Thyroid gland (tissue), 4 donors: ENCODE measurements at regions not wholly inside any gene's neighbourhood (a gene's known extent, or its start where the extent isn't known, plus 50 kb on each side); places are given as distances from the start of the nearest gene placed in this dataset.
"Not testable (repeated sequence)": the region's sequence is repeated elsewhere in the genome, so short reads cannot be mapped to it uniquely, and the experiment has no call there.

Experiments
- DNase-seq, 2 donors: peaks; one replicate each; pipeline ENCODE4 v3.0.0-alpha.2; 2019
- H3K27ac ChIP-seq, 3 donors: fragments of 200-600 bp; sonication (generic); 1 replicate in 2 of 3; 2 replicates in 1 of 3; pipeline ENCODE4 v1.5.1; 2016 to 2019; ENCODE audit warnings: mild to moderate bottlenecking in 1 of 3, moderate library complexity in 1 of 3
- H3K27me3 ChIP-seq: fragments of 200-600 bp; sonication (generic); one replicate; pipeline ENCODE4 v1.5.1; 2019
- H3K36me3 ChIP-seq, 2 donors: fragments of 200-600 bp; sonication (generic); one replicate each; pipeline ENCODE4 v1.5.1; 2016 to 2019
- H3K4me1 ChIP-seq, 2 donors: fragments of 200-600 bp; sonication (generic); one replicate each; pipeline ENCODE4 v1.5.1; 2017 to 2019
- H3K4me3 ChIP-seq, 3 donors: fragments of 200-600 bp; sonication (generic); replicated peaks in 1 of 3; 1 replicate in 2 of 3; 2 replicates in 1 of 3; pipeline ENCODE4 v1.5.1; 2016; ENCODE audit warnings: mild to moderate bottlenecking in 1 of 3
- H3K9me3 ChIP-seq: fragments of 200-600 bp; sonication (generic); one replicate; pipeline ENCODE4 v1.5.1; 2017
- POLR2A ChIP-seq, 2 donors: fragments of 450-650 bp; IDR thresholded peaks; one replicate each; pipeline ENCODE4 v1.6.1; 2017; ENCODE audit warnings: antibody characterized with exemption in 2 of 2, mild to moderate bottlenecking in 2 of 2, moderate library complexity in 1 of 2
- WGBS, 2 donors: methylation state at CpG; one replicate each; pipeline ENCODE4 v1.1.5; 2017; 5-methylcytosine and 5-hydroxymethylcytosine counted together
- intact Hi-C: fragments of 100-400 bp; cut with DNase I; formaldehyde crosslinking; loops from one replicate; pipeline ENCODE4 v1.15.1; 2023
- TF ChIP-seq, protein P1 (sequence below), 6 experiments: fragments of 200-600 bp in 3 of 6; fragments of 450-650 bp in 3 of 6; sonication (generic) in 3 of 6; IDR thresholded peaks; one replicate each; pipeline ENCODE4 v1.5.1; 2016 to 2019; ENCODE audit warnings: antibody characterized with exemption in 6 of 6, mild to moderate bottlenecking in 2 of 6, inconsistent platforms in 1 of 6, moderate library complexity in 1 of 6

- no peak for TF ChIP-seq POLR2A (IDR thresholded peaks at IDR 0.05)
- TF ChIP-seq, protein P1, sequence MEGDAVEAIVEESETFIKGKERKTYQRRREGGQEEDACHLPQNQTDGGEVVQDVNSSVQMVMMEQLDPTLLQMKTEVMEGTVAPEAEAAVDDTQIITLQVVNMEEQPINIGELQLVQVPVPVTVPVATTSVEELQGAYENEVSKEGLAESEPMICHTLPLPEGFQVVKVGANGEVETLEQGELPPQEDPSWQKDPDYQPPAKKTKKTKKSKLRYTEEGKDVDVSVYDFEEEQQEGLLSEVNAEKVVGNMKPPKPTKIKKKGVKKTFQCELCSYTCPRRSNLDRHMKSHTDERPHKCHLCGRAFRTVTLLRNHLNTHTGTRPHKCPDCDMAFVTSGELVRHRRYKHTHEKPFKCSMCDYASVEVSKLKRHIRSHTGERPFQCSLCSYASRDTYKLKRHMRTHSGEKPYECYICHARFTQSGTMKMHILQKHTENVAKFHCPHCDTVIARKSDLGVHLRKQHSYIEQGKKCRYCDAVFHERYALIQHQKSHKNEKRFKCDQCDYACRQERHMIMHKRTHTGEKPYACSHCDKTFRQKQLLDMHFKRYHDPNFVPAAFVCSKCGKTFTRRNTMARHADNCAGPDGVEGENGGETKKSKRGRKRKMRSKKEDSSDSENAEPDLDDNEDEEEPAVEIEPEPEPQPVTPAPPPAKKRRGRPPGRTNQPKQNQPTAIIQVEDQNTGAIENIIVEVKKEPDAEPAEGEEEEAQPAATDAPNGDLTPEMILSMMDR (IDR thresholded peaks at IDR 0.05) = no peak
- Histone ChIP-seq H3K4me3 (no peak overlapping the region), H3K9me3 (no peaks in the 10 kb centered on the region), H3K4me1 (peaks cover 0 to 6% of the 10 kb centered on the region in 2 donors), H3K36me3 (no peaks in the 10 kb centered on the region), H3K27me3 (no peaks in the 10 kb centered on the region), H3K27ac (no peak overlapping the region)
- intact Hi-C loops = no loop called here
- no peak for DNase-seq
- WGBS, 2 donors = 40 to 50% methylated on average over 3 of the region's 3 CpGs
These were observed 174.5 kb upstream of the MXRA5 start for GRCh38 chrX:3520982-3521381.

DNA sequence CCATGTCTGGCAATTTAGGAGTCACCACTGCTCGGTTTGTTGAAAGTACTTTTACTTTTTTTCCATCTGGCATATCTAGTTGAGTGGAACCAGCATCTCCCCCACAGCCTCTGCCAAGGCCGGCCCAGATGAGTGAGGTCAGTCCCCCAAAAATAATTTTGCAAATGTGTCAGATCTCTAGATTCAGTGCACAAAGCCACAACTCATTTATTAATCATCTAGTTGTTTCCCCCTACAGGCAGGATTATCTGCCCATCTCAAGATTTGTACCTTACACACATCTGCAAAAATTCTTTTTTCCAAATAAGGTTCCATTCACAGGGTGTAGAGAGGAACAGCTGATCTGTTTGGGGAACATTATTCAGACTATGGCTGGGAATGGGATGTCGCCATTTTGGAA is 174.0 kb upstream of the MXRA5 start:
- 76 to 94% methylated on average over 3 of the region's 3 CpGs for WGBS, 2 donors
- H3K9me3 ChIP-seq = no peaks in the 10 kb centered on the region
- intact Hi-C loops = no loop called here

GRCh38 chrX:3519384-3519783 is 172.9 kb upstream of the MXRA5 start:
- H3K36me3 ChIP-seq, DNase-seq, intact Hi-C loops, H3K27me3 ChIP-seq, H3K9me3 ChIP-seq, H3K27ac ChIP-seq, H3K4me3 ChIP-seq, H3K4me1 ChIP-seq: not testable (repeated sequence)
- WGBS, 2 donors = 91 to 94% methylated on average over 7 to 8 of the region's 8 CpGs

More for the DNA sequence above, 174.0 kb upstream of the MXRA5 start:
- H3K36me3 ChIP-seq = no peaks in the 10 kb centered on the region
- H3K27me3 ChIP-seq = no peaks in the 10 kb centered on the region
- no peak for DNase-seq
- H3K4me1 ChIP-seq = peaks cover 0 to 6% of the 10 kb centered on the region in 2 donors
- TF ChIP-seq, protein P1 (IDR thresholded peaks at IDR 0.05) = no peak
- TF ChIP-seq POLR2A (IDR thresholded peaks at IDR 0.05) = no peak
- H3K27ac ChIP-seq = no peak overlapping the region
- H3K4me3 ChIP-seq = no peak overlapping the region

GRCh38 chrX:3518870-3519269 is 172.4 kb upstream of the MXRA5 start:
- H3K4me3 ChIP-seq = no peak overlapping the region
- H3K27me3 ChIP-seq = no peaks in the 10 kb centered on the region
- no peak for DNase-seq
- no peak for TF ChIP-seq POLR2A (IDR thresholded peaks at IDR 0.05)
- TF ChIP-seq, protein P1 (IDR thresholded peaks at IDR 0.05) = no peak
- H3K9me3 ChIP-seq = no peaks in the 10 kb centered on the region
- intact Hi-C loops = no loop called here
- H3K27ac ChIP-seq = no peak overlapping the region
- peaks cover 0 to 6% of the 10 kb centered on the region in 2 donors for H3K4me1 ChIP-seq
- H3K36me3 ChIP-seq = no peaks in the 10 kb centered on the region
- 76 to 92% methylated on average over 10 of the region's 10 CpGs for WGBS, 2 donors

DNA sequence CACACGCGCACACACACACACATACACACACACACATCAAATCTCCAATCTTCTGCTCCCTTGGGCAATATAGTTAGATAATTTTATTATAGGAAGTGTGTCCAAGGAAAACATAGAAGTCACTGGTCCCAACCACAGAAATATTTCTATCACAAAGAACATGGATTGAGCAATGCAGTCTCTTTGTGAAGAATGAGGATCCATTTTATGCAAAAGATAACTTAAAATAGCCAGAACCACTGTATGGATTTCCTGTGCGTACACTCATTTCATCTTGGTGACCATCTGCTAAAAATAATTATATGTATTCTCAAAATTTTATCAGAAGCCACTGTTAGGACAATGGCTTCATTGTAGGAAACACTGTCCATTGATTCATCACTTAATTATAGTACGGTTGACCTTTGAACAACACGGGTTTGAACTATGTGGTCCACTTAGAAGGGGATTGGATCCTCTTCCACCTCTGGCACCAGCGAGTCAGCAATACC is 169.6 kb upstream of the MXRA5 start:
- no peak for DNase-seq
- Histone ChIP-seq H3K4me3 (no peak overlapping the region), H3K9me3 (no peaks in the 10 kb centered on the region), H3K27me3 (no peaks in the 10 kb centered on the region), H3K27ac (no peak overlapping the region), H3K36me3 (no peaks in the 10 kb centered on the region), H3K4me1 (peaks cover 0 to 5% of the 10 kb centered on the region in 2 donors)
- TF ChIP-seq POLR2A (IDR thresholded peaks at IDR 0.05) = no peak
- TF ChIP-seq, protein P1 (IDR thresholded peaks at IDR 0.05) = no peak
- intact Hi-C loops = no loop called here
- WGBS, 2 donors = 83 to 86% methylated on average over 6 of the region's 6 CpGs

DNA sequence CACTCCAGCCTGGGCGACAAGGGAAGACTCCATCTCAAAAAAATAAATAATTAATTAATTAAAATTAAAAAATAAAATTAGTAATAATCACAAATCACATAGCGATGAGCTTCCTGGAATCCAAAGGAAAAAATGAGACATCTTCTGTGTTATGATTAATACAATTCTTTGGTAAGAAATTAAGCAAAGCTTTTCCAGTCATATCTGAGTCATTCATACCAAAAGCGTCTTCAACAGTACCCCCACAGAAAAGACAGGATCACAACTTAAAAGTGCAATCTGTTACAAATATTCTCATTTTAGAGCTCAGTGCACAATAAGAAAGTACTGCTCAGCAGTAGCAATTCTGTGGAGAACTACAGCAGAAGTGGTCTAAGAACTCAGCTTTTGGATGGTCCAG is 168.5 kb upstream of the MXRA5 start:
- no peaks in the 10 kb centered on the region for H3K9me3 ChIP-seq
- no peak overlapping the region for H3K4me3 ChIP-seq
- no peak overlapping the region for H3K27ac ChIP-seq
- DNase-seq = no peak
- H3K27me3 ChIP-seq = no peaks in the 10 kb centered on the region
- WGBS, 2 donors = 82 to 95% methylated on average over 3 of the region's 3 CpGs
- intact Hi-C loops = no loop called here
- TF ChIP-seq, protein P1 (IDR thresholded peaks at IDR 0.05) = no peak
- TF ChIP-seq POLR2A (IDR thresholded peaks at IDR 0.05) = no peak
- H3K36me3 ChIP-seq = no peaks in the 10 kb centered on the region
- no peaks in the 10 kb centered on the region for H3K4me1 ChIP-seq

- H3K4me1 ChIP-seq, H3K27me3 ChIP-seq, H3K4me3 ChIP-seq, H3K9me3 ChIP-seq, intact Hi-C loops, H3K36me3 ChIP-seq, H3K27ac ChIP-seq: not testable (repeated sequence)
- DNase-seq = peak in 1 of 2 donors; percentile 2
- WGBS, 2 donors = 32 to 66% methylated on average over 5 to 7 of the region's 10 CpGs
These were observed 165.7 kb upstream of the MXRA5 start for GRCh38 chrX:3512150-3512549.
